Hepatocyte (in vitro differentiated cells): ENCODE measurements at regions not wholly inside any gene's neighbourhood (a gene's known extent, or its start where the extent isn't known, plus 50 kb on each side); places are given as distances from the start of the nearest gene placed in this dataset.

ENCODE experiments used
- DNase-seq: peaks from one replicate; pipeline ENCODE4 v3.0.0-alpha.2; 2016; ENCODE audit warnings: low spot score
- H2AFZ ChIP-seq: fragments of 200-600 bp; sonication (generic); 2 replicates; pipeline ENCODE4 v1.6.0; 2016; ENCODE audit warnings: antibody characterized with exemption, mild to moderate bottlenecking
- H3K27ac ChIP-seq: fragments of 200-600 bp; sonication (generic); 2 replicates; pipeline ENCODE4 v1.5.1; 2016; ENCODE audit warnings: mild to moderate bottlenecking
- H3K27me3 ChIP-seq: fragments of 200-600 bp; sonication (generic); 2 replicates; pipeline ENCODE4 v1.6.1; 2016
- H3K36me3 ChIP-seq: fragments of 200-600 bp; sonication (generic); replicated peaks from 2 replicates; pipeline ENCODE4 v1.5.1; 2016; ENCODE audit warnings: low read depth; ENCODE audit not compliant: insufficient read depth
- H3K4me1 ChIP-seq: fragments of 200-600 bp; sonication (generic); 2 replicates; pipeline ENCODE4 v1.5.1; 2016; ENCODE audit warnings: mild to moderate bottlenecking, moderate library complexity; ENCODE audit not compliant: insufficient read depth
- H3K4me2 ChIP-seq: fragments of 200-600 bp; sonication (generic); 2 replicates; pipeline ENCODE4 v1.6.0; 2016
- H3K4me3 ChIP-seq: fragments of 200-600 bp; sonication (generic); 2 replicates; pipeline ENCODE4 v1.5.1; 2016; ENCODE audit warnings: mild to moderate bottlenecking
- H3K79me2 ChIP-seq: fragments of 200-600 bp; sonication (generic); 2 replicates; pipeline ENCODE4 v1.6.0; 2017; ENCODE audit warnings: mild to moderate bottlenecking
- H3K9me2 ChIP-seq: fragments of 200-600 bp; sonication (generic); replicated peaks from 2 replicates; pipeline ENCODE4 v1.6.0; 2017; ENCODE audit warnings: mild to moderate bottlenecking; ENCODE audit not compliant: insufficient read depth
- H3K9me3 ChIP-seq: fragments of 200-600 bp; sonication (generic); 2 replicates; pipeline ENCODE4 v1.5.1; 2016; ENCODE audit warnings: low read depth, mild to moderate bottlenecking
- H4K20me1 ChIP-seq: fragments of 200-600 bp; sonication (generic); 2 replicates; pipeline ENCODE4 v1.6.0; 2016; ENCODE audit warnings: mild to moderate bottlenecking; ENCODE audit not compliant: insufficient read depth, poor library complexity, severe bottlenecking
- EZH2 ChIP-seq: fragments of 200-600 bp; sonication (generic); IDR thresholded peaks from 2 replicates; pipeline ENCODE4 v1.6.1; 2016; ENCODE audit warnings: antibody characterized with exemption, mild to moderate bottlenecking, borderline replicate concordance
- EZH2phosphoT487 ChIP-seq: fragments of 200-600 bp; sonication (generic); IDR thresholded peaks from one replicate; pipeline ENCODE4 v1.6.1; 2018; ENCODE audit warnings: antibody characterized with exemption, mild to moderate bottlenecking, low read depth, moderate library complexity; ENCODE audit not compliant: unreplicated experiment, severe bottlenecking
- WGBS: methylation state at CpG from one replicate; pipeline ENCODE4 v1.1.6; 2016; ENCODE audit warnings: low lambda C conversion rate; ENCODE audit errors: missing lambda C conversion rate; 5-methylcytosine and 5-hydroxymethylcytosine counted together
- TF ChIP-seq, protein P1 (sequence below): fragments of 200-600 bp; sonication (generic); IDR thresholded peaks from 2 replicates; pipeline ENCODE4 v1.5.1; 2016; ENCODE audit warnings: antibody characterized with exemption, mild to moderate bottlenecking; ENCODE audit not compliant: poor library complexity

DNA sequence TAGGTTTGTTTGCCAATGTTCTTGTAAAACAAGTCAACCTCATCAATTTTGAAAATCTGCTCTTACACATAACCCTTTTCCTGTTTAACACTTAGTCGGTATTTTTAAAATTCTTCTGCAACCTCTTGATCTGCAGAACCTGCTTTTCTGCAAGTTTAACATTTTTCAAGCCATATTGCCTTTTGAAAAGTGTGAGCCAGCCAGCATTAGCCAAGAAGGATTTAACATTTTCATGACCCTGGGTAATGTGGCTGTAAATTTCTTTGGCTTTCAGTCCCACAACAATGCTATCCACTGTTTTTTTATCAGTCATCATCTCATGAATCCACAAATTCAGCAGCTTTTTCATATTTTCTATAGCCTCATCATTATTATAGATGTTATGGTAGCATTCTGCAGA is 956.5 kb downstream of the FAT4 start:
- Histone ChIP-seq H3K36me3 (no peaks in the 10 kb centered on the region), H3K4me3 (no peak overlapping the region), H3K27me3 (no peaks in the 10 kb centered on the region), H3K9me2 (no peaks in the 10 kb centered on the region), H2AFZ (no peak overlapping the region), H3K27ac (no peak overlapping the region), H3K79me2 (no peaks in the 10 kb centered on the region), H3K9me3 (no peaks in the 10 kb centered on the region), H3K4me2 (no peak overlapping the region), H3K4me1 (no peaks in the 10 kb centered on the region), H4K20me1 (no peaks in the 10 kb centered on the region)
- no peak for DNase-seq
- WGBS = 46% methylated on average over 1 of the region's 1 CpG
- TF ChIP-seq, protein P1, sequence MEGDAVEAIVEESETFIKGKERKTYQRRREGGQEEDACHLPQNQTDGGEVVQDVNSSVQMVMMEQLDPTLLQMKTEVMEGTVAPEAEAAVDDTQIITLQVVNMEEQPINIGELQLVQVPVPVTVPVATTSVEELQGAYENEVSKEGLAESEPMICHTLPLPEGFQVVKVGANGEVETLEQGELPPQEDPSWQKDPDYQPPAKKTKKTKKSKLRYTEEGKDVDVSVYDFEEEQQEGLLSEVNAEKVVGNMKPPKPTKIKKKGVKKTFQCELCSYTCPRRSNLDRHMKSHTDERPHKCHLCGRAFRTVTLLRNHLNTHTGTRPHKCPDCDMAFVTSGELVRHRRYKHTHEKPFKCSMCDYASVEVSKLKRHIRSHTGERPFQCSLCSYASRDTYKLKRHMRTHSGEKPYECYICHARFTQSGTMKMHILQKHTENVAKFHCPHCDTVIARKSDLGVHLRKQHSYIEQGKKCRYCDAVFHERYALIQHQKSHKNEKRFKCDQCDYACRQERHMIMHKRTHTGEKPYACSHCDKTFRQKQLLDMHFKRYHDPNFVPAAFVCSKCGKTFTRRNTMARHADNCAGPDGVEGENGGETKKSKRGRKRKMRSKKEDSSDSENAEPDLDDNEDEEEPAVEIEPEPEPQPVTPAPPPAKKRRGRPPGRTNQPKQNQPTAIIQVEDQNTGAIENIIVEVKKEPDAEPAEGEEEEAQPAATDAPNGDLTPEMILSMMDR = no peak
- TF ChIP-seq EZH2 (no peak), EZH2phosphoT487 (no peak)

- Histone ChIP-seq H3K27ac (no peak overlapping the region), H4K20me1 (no peaks in the 10 kb centered on the region), H3K79me2 (no peaks in the 10 kb centered on the region), H3K9me2 (no peaks in the 10 kb centered on the region), H2AFZ (no peak overlapping the region), H3K4me2 (no peak overlapping the region), H3K4me3 (no peak overlapping the region), H3K4me1 (no peaks in the 10 kb centered on the region), H3K9me3 (no peaks in the 10 kb centered on the region), H3K36me3 (no peaks in the 10 kb centered on the region), H3K27me3 (no peaks in the 10 kb centered on the region)
- WGBS = 79% methylated on average over 2 of the region's 2 CpGs
- no peak for TF ChIP-seq EZH2phosphoT487
- TF ChIP-seq, protein P1 = no peak
- no peak for TF ChIP-seq EZH2
- no peak for DNase-seq
These were observed 959.0 kb downstream of the FAT4 start for GRCh38 chr4:126273746-126274145.

- Histone ChIP-seq H3K4me2 (no peak overlapping the region), H4K20me1 (no peaks in the 10 kb centered on the region), H3K4me1 (no peaks in the 10 kb centered on the region), H2AFZ (no peak overlapping the region), H3K9me2 (no peaks in the 10 kb centered on the region), H3K27ac (no peak overlapping the region), H3K79me2 (no peaks in the 10 kb centered on the region), H3K27me3 (no peaks in the 10 kb centered on the region), H3K4me3 (no peak overlapping the region), H3K9me3 (no peaks in the 10 kb centered on the region), H3K36me3 (no peaks in the 10 kb centered on the region)
- 82% methylated on average over 1 of the region's 1 CpG for WGBS
- TF ChIP-seq, protein P1 = no peak
- TF ChIP-seq EZH2phosphoT487 (no peak), EZH2 (no peak)
- no peak for DNase-seq
These were observed 977.1 kb downstream of the FAT4 start for GRCh38 chr4:126291886-126292285.

- DNase-seq = no peak
- TF ChIP-seq EZH2phosphoT487 (no peak), EZH2 (no peak)
- TF ChIP-seq, protein P1 = no peak
- WGBS = 90% methylated on average over 1 of the region's 1 CpG
- Histone ChIP-seq H3K9me2 (no peaks in the 10 kb centered on the region), H3K27ac (no peak overlapping the region), H2AFZ (no peak overlapping the region), H3K4me3 (no peak overlapping the region), H3K27me3 (no peaks in the 10 kb centered on the region), H3K4me1 (no peaks in the 10 kb centered on the region), H3K4me2 (no peak overlapping the region), H3K79me2 (no peaks in the 10 kb centered on the region), H3K9me3 (no peaks in the 10 kb centered on the region), H4K20me1 (no peaks in the 10 kb centered on the region), H3K36me3 (no peaks in the 10 kb centered on the region)
These were observed 983.5 kb downstream of the FAT4 start for GRCh38 chr4:126298271-126298670.
